ENCODE measurements at regions not wholly inside any gene's neighbourhood (a gene's known extent, or its start where the extent isn't known, plus 50 kb on each side); places are given as distances from the start of the nearest gene placed in this dataset.
"Not testable (repeated sequence)": the region's sequence is repeated elsewhere in the genome, so short reads cannot be mapped to it uniquely, and the experiment has no call there.

DNA sequence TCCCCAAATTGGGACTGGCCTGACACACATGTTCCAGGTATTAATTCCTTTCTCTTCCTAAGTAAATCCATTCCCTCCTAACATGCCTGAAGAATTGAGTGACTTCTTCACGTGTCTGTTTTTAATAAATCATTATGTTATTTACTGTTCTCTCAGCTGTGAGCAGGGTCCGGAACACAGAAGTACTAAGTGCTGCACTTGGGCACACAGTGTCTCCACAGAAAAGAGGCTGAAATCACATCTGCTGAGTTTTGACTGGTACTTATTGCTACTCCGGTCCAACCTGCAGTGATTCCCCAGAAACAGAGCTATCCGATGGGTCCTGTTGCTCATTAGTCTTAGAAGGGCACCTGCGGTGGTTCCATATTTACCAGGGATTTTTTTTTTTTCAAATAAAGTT lies 202.6 kb downstream of the RBM46 start:
- DNase-seq = no peak

DNA sequence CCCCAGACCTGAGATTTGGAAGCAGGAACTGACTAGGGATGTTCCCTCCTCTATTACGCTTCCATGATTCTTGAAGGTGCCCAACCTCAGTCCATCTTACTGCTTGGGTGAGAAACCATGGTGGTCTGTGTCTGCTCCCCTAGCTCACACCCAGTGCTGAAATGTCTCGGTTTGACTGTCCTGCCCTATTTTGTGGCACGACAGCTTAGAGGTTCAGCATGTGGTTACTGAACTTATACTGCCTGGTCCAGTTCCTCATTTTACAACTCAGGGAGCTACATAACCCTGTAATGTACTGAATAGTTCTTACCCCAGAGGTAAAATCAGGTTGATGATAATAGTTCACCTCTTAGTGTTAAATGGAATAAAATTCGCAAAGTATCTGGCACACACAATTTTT lies 203.1 kb downstream of the RBM46 start:
- no peak for DNase-seq

DNA sequence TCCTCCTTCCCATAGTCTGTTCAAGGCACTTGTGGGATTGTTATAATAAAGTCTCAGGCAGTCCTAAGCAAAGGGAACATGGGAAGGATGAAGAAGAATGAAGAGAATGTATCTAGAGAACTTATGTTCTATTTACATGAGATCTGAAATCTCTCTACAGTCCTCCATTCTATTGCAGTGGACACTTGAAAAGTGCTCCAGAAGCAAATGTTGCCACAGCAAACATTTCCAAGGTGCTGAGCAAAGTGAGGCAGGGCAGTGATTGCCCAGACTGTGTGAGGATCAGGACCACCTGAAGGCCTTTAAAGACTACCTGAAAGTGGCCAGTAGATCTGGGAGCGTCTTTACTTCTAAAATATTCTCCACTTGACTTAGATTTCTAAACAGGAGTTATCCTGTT lies 203.5 kb downstream of the RBM46 start:
- DNase-seq = no peak

DNA sequence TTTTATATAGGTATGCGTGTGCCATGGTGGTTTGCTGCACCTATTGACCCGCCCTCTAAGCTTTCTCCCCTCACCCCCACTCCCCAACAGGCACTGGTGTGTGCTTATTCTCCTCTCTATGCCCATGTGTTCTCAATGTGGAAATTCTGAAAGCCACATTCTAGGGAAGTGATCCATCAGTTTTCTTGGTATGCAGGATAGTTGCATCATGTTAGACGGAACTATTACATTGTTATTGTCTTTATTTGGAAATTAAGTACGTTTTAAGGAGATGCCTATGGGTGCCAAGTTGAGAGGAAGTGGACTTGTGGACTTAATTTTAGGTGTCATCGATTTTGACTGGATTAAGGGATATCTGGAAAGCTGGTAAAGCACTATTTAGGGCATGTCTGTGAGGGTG lies 204.6 kb downstream of the RBM46 start:
- DNase-seq = no peak

DNA sequence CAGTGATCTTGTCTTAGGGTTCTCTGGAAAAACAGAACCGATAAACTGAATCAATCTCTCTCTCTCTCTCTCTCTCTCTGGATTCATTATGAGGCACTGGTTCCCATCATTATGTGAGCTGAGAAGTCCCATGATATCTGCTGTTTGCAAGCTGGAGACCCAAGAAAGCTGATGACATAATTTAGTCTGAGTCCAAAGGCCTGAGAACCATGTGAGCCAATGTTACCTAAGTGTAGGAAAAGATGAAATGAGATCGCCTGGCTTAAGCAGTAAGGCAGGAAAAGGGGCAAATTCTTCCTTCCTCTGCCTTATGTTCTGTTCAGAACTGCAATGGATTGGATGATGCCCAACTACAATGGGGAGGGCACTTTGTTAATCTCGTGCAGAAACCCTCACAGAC lies 207.4 kb downstream of the RBM46 start:
- no peak for DNase-seq

DNA sequence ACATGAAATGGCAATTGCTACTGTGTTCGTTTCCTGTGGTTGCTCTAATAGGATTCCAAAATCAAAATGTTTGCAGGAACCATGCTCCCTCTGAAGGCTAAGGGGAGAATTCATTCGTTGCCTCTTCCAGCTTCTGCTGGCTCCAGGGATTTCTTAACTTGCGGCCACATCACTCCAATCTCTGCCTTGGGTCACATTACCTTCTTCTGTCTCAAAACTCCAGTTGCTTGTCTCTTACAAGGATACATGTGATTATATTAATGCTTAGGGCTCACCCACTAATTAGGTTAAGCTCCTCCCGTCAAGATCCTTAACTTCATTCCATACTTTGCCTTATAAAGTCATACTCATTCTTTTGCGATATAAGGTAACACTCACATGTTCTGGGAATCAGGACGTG lies 208.4 kb downstream of the RBM46 start:
- no peak for DNase-seq

DNA sequence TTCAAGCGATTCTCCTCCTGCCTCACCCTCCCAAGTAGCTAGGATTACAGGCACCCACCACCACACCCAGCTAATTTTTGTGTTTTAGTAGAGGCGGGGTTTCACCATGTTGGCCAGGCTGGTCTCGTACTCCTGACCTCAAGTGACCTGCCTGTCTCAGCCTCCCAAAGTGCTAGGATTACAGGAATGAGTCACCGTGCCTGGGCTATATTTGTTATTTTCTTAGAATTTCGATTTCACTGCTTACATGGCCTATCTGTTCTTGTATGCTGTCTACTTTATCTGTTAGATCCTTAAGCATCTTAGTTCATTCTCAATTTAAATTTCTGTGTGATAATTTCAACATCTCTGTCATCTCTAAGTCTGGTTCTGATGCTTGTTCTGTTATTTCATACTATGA lies 210.6 kb upstream of the NPY2R start:
- DNase-seq = not testable (repeated sequence)

DNA sequence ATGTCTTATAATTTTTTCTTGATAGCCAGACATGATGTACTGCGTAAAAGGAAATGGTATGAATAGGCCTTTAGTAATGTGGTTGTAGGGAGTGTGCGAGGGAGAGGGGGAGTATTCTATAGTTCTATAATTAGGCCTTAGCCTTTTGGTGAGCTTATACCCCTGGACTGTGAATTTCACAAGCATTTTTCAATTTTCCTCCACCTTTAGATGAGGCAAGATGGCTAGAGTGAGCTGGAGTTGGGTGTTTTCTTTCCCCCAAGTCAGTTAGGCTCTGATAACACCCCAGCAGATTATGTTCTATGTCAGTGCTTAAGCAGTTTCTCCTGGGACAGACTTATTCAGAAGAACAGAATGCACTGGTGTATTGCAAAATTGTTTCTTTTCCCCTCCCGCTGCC lies 210.2 kb upstream of the NPY2R start:
- DNase-seq = no peak

DNA sequence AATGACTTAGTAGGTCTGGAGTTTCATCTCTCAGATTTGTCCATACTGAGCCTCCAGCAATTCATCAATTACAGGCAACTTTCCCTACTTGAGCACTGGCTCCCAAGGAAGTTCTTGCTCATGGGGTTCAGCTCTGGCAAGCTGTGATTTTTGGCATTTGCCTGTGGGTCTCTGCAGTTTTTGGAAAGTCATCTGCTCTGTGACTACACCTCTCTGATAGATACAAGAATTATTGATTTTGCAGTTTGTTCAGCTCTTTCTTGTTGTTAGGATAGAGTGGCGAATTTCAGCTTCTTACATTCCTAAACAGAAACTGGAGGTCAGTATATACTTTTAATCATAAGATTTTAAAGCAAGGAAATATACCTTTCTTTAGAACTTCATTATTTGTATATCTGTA lies 209.7 kb upstream of the NPY2R start:
- no peak for DNase-seq

DNA sequence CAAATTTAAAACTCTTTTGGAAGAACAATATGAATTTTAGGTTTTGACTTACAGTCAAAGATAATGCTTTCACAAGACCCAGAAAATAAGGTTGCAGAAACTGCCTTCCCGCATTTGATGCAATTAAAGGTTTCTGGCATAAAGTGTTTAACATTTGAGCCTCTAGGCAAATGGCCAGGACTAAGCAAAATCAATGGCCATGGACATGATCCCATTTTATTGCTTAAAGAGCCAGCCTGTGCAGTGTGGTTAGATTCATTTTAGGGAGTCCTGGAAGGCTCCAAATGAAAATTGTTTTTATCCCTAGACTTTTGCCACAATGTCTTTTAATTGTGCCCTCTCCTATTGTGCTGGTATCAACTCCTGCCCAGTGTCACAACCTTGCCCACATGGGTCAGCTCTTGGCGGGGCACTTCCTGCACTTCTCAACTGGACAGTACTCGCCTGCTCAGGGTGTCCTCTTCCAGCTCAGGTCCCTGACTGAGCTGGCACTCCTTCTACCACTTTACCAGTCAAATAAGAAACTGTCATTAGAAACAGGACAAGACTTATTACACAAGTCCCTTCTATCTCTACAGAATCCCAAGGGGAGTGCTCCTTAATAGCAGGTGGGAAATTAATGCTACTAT lies 208.4 kb upstream of the NPY2R start:
- DNase-seq = no peak

DNA sequence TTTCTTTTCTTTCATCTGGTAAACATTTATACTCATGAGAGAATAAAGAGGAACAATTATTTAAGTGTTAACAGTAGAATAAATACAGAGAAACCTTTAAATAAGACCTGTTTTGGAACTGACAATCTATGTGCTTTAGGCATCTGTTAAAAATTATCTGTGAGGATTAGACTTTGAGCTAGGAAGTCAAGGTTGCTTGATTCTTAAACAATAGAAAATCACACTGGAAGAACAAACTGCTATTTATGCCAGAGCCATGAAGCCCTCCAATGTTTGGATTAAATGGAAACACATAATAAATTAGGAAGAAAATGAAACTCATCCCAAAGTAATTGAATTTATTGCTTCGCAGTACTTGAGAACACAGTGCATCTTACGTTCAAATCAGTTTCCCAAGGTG lies 207.2 kb upstream of the NPY2R start:
- DNase-seq = no peak

DNA sequence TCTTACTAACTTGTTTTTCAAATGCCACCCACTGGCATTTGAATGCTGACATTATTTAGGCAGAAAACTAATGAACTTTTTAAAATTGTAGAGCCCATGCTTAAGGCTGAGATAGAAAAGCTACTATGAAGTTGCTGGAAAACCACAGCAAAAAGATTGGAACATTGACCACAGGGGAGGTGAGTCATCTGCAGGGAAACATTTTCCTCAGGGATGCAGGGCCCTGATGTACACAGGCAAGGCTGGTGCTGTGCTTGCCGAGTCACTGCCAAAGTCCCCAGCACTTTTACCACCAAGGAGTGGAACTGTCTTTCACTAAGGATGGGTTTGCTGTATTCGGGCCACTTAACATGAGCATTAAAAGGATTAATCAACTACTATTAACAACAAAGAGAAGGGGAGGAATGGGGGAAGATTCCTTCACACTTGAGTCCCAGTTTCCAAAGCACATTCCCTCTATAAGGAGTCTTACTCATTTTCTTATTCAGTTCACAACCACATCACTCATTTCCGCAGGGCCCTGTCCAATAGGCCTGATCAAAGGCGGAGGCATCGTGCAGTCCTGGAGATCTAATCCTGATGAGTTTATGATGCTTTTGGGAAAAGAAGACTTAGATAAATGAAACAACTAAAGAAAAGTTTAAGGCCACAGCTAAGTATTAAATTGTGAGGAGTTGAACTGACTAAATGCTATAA lies 202.9 kb upstream of the NPY2R start:
- DNase-seq = no peak

DNA sequence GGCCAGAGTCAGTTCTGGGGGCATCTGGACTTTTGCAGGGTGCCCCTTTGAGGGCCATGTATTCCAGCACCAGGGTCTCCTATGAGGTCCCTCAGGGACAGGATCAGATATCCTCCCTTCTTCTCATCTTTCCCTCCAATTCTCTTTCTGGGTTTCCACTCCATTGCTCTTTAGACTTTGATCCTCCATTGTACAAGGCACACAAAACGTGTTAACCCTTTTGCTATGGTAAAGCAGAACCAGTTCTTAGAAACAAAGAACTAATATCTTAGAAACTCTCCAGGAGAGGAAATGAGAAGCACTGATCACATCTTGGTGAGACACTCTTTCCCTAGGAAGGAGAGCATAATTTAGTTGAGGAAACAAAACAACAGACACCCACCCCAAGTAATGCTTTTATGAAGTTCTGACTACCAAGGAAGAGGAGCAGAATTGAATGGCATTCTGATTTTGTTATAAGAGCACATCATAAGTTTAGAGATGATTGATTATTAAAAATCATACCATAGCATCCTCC lies 200.7 kb upstream of the NPY2R start:
- no peak for DNase-seq

DNA sequence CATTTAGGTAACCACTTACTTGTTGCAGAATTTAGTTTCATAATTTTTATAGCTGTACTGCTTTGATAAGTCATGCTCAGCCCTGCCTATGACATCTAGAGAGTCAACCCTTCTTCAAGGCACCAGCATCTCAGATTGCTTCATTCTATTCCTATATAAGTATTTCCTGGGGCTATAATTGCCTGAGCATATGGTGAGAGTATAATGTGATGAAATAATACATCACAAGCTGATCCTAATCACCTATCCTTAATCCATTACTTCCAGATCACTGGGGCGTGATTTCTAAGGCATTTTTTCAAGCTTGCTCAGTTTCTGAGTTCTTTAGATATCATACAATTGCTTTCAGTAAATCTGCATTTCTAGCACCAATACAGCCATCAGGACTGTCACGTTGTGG lies 200.0 kb upstream of the NPY2R start:
- DNase-seq = no peak

DNA sequence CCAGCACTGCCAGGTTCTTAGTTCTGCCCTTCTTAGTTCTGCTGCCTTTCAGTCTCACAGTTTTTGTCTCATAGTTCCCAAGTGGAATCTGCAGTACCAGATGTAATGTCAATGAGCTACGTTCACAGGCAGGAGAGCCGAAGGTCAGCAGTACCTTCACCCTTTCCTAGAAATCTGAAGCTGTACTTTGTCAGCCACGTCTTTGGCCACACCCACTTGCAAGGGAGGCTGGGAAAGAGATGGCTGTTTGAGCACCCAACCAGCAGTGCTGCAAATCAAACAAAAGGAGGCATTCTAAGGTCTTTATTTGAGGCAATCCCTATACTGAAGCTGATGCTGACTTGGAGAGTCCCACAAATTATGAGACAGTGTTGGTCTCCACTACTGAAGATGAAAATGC lies 199.1 kb upstream of the NPY2R start:
- DNase-seq = no peak

DNA sequence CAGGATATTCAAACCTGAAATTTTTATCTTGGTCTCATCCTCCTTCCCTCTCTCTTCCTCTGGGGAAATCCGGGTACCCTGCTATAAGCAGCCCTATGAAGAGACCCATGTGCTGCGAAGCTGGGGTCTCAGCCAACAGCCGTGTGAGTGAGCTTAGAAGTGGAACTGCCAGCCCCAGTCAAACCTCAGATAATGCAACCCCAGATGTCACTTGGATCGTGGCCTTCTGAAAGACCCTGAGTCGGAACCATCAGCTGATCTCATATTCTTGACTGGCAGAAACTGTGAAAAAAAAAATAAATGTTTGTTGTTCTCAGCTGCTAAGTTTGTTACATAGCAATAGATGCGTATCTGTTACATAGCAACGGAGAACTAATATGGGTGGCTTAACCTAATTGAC lies 198.1 kb upstream of the NPY2R start:
- no peak for DNase-seq

DNA sequence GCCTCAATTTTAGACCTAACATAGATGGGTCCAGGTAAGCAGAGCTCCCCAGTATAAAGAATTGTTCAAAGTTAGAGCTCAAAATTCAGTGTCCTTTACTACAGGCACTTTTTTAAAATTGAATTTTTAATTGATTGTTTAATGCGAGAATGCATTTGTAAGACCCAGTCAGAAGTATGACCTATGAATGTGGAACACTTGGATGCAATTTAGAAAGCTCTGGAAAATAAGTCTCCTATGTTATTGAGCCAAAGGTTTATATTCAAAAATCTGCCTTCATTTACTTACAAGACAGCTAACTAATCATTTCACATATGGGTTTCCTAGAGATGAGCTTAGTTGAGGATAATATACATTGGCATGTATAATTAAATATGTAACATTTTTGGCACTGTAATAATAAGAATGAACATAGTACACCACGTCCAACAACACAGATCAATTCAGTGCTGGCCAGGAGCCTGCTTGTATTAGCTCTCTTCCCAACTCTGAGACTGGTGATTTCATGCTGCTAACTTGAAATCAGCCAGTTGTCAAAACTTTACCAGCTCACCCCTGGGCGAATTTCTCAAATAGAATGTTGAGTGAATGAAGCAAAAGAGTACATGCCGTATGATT lies 197.2 kb upstream of the NPY2R start:
- no peak for DNase-seq

DNA sequence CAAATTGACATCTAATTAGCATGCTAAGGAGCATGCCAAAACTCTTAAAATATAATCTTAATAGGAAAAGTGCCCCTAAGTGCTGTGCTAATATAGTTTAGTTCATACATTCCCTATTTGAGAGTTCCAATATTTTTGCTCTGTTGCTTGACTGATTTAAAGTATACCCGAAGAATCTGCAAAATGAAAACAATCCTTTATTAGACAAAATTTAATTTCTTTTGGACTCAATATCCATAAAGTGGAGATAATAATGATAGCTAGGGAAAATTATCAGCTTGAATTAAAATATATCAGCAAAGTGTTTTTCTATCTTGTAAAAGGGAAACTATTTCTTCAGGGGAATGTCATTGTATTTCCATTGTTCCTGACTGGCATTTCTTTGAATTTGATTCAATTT lies 196.0 kb upstream of the NPY2R start:
- DNase-seq = no peak

DNA sequence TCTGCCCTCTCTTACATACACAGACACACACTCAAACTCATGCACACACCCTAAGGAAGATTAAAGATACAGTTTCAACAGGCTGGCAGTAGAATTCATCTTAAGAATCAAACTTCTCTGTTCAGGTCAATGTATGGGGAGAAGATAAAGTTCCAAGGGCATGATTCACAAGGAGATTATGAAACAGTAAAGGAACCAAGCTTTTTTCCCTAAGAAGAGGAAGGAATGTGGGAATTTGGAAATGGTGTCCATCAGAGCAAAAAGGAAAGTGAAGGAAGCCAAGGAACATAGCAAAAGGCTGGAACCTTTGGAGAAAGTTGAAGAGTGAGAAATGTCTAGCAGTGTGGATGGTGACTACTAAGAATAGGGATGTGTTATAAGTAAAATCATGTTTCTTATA lies 191.0 kb upstream of the NPY2R start:
- DNase-seq = no peak

DNA sequence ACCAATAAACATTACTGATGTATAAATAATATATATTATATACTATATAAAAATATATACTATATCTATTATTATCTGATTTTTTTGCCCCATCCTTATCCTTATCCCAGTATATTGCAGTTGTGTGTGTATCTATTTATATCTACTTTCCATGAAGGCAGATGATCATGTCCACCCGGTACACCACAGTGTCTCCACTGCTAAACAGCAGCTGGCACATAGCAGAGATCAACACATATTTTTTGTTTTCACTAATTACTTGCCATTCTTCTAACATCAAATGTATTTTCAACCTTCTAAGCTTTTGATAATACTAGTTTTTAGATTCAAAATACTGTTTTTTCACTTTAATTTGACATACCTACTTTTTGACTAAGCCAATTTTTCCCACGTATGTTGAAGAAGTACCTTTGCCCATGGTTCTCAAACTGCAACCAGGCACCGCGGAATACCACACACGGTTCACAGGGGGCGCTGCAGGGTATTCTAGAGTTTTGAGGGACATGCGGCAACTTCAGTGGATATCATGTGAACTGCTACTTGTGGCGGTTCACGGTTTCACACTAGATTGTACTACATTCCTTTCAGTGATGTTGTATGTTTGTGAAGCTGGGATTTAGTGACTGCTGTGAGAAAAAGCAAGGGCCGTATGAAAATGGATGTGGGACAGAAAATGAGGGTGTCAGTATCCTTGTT lies 182.5 kb upstream of the NPY2R start:
- DNase-seq = no peak

DNA sequence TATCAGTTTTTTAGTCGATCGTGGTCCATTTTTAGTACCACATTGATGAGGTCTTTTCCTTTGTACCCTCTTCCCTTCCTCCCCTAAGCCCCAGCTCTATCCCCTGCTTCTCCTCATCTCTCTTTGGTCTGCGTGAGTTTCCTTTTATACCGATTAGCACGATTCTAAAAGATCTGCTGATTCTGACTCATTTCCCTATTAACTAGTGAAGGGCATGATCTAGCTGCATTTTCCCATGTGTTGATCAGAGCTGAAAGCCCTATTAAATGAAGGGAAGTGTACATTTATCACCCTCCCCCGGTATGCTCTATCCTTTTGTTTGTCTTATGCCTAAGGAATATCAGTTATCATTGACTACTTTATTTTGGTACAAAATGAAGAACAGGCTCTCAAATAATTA lies 181.7 kb upstream of the NPY2R start:
- DNase-seq = no peak

DNA sequence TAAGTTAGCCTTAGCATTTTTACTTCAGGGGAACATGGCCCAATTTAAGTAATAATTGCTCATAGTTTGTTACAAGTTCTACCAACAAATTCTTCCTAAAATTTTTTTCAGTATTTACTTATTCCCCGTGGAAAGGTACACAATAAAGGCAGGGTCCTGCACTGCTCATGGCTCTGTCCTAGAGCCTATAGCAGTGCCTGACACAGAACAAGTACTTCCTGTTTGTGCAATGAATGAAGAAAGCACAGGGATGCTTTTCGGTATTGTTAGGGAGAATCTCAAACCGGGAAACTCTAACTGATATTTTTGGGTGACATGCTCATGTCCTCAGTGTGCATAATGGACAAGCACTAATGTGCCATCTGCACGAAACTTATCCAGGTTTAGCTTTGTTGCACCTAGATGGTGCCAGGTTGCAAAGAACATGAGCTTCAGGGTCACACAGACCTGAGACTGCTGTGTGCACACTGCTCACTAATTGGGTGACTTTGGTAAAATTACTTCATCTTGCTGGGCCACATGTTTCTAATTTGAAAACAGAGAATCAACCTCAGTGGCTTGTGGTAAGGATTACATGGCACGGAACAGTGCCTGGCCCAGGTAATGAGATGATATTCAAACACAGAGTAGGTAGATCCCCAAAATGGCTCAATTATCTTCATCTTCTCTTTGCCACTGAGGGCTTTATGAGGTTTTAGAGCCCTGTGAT lies 175.8 kb upstream of the NPY2R start:
- DNase-seq = no peak

DNA sequence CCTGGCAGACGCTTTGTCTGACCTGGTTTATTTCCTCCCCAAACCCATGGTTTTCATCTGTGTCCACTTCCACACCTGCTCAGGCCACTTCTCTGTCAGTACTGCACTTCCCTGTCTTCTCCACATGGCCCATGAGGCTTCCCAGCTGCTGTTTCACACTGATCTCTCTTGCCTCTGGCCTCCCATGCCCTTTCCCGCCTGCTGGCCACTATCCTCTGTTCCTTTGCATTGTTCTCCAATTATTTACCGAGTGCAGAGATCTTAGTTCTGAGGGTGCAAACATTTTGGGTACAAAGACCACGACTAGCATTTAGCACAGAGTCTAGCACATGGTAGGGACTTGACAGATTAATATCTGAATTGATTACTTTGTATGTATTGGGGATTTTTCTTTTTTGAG lies 174.8 kb upstream of the NPY2R start:
- no peak for DNase-seq

Measured in NCI-H524 (cell line).